ENCODE measurements at regions not wholly inside any gene's neighbourhood (a gene's known extent, or its start where the extent isn't known, plus 50 kb on each side); places are given as distances from the start of the nearest gene placed in this dataset.

GRCh38 chr10:129339841-129340240, 127.2 kb upstream of the MGMT start:
- H3K4me3 ChIP-seq (ENCODE audit: low read depth, low read length): no peak overlapping the region
- H3K4me1 ChIP-seq (ENCODE audit: control insufficient read depth, insufficient read depth, low read length): no peaks in the 10 kb centered on the region
- no peak overlapping the region for H3K27ac ChIP-seq (ENCODE audit: low read depth, low read length)
- H3K9ac ChIP-seq (ENCODE audit: low read length): no peak overlapping the region
- H3K9me3 ChIP-seq (ENCODE audit: control insufficient read depth, insufficient read depth, low read depth, low read length): no peaks in the 10 kb centered on the region
- H3K36me3 ChIP-seq (ENCODE audit: control insufficient read depth, insufficient read depth, low read length): no peaks in the 10 kb centered on the region
- H3K27me3 ChIP-seq (ENCODE audit: control insufficient read depth, insufficient read depth, low read length): no peaks in the 10 kb centered on the region

GRCh38 chr10:129341087-129341486, 126.0 kb upstream of the MGMT start:
- H3K4me1 ChIP-seq (ENCODE audit: control insufficient read depth, insufficient read depth, low read length): no peaks in the 10 kb centered on the region
- no peak overlapping the region for H3K27ac ChIP-seq (ENCODE audit: low read depth, low read length)
- H3K27me3 ChIP-seq (ENCODE audit: control insufficient read depth, insufficient read depth, low read length): no peaks in the 10 kb centered on the region
- no peaks in the 10 kb centered on the region for H3K36me3 ChIP-seq (ENCODE audit: control insufficient read depth, insufficient read depth, low read length)
- no peak overlapping the region for H3K9ac ChIP-seq (ENCODE audit: low read length)
- H3K4me3 ChIP-seq (ENCODE audit: low read depth, low read length): no peak overlapping the region
- no peaks in the 10 kb centered on the region for H3K9me3 ChIP-seq (ENCODE audit: control insufficient read depth, insufficient read depth, low read depth, low read length)

DNA sequence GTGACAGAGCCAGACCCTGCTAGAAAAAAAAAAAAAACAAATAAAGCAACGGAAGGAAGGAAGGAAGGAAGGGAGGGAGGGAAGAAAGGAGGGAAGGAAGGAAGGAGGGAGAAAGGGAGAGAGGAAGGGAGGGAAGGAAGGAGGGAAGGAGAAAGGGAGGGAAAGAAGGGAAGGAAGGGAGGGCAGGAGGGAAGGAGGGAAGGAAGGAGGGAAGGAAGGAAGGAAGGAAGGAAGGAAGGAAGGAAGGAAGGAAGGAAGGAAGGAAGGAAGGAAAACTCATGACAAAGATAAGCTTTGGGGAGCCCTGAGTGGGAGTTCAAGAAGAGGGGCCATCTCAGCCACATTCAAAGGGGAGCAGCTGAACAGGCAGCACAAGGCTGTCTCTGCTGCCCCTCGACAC, 124.7 kb upstream of the MGMT start:
- no peaks in the 10 kb centered on the region for H3K36me3 ChIP-seq (ENCODE audit: control insufficient read depth, insufficient read depth, low read length)
- no peaks in the 10 kb centered on the region for H3K27me3 ChIP-seq (ENCODE audit: control insufficient read depth, insufficient read depth, low read length)
- H3K4me1 ChIP-seq (ENCODE audit: control insufficient read depth, insufficient read depth, low read length): no peaks in the 10 kb centered on the region
- no peak overlapping the region for H3K9ac ChIP-seq (ENCODE audit: low read length)
- H3K27ac ChIP-seq (ENCODE audit: low read depth, low read length): no peak overlapping the region
- H3K9me3 ChIP-seq (ENCODE audit: control insufficient read depth, insufficient read depth, low read depth, low read length): no peaks in the 10 kb centered on the region
- H3K4me3 ChIP-seq (ENCODE audit: low read depth, low read length): no peak overlapping the region

GRCh38 chr10:129343141-129343540, 123.9 kb upstream of the MGMT start:
- Histone ChIP-seq H3K9ac (ENCODE audit: low read length) (no peak overlapping the region), H3K4me3 (ENCODE audit: low read depth, low read length) (no peak overlapping the region), H3K4me1 (ENCODE audit: control insufficient read depth, insufficient read depth, low read length) (no peaks in the 10 kb centered on the region), H3K36me3 (ENCODE audit: control insufficient read depth, insufficient read depth, low read length) (no peaks in the 10 kb centered on the region), H3K27me3 (ENCODE audit: control insufficient read depth, insufficient read depth, low read length) (no peaks in the 10 kb centered on the region), H3K27ac (ENCODE audit: low read depth, low read length) (no peak overlapping the region), H3K9me3 (ENCODE audit: control insufficient read depth, insufficient read depth, low read depth, low read length) (no peaks in the 10 kb centered on the region)

DNA sequence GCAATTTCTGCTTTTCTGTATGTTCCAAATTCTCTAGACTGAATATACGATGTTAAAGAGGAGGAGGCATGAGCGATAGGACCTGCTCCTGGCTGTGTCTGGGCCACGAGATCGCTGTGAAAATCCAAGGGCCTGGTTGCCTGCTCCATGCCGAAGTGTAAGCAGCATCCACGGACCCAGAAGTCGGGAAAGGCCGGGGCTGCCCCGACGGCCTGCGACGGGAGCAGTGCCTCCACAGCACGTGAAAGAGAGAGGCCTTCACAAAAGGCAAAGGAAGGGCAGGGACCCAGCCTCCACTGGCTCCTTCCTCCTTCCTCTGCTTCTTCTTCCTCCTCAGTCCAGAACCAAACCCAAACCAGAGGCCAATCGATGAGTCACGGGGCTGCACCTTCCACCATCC, 122.9 kb upstream of the MGMT start:
- Histone ChIP-seq H3K9ac (ENCODE audit: low read length) (no peak overlapping the region), H3K4me3 (ENCODE audit: low read depth, low read length) (no peak overlapping the region), H3K9me3 (ENCODE audit: control insufficient read depth, insufficient read depth, low read depth, low read length) (no peaks in the 10 kb centered on the region), H3K4me1 (ENCODE audit: control insufficient read depth, insufficient read depth, low read length) (no peaks in the 10 kb centered on the region), H3K27me3 (ENCODE audit: control insufficient read depth, insufficient read depth, low read length) (no peaks in the 10 kb centered on the region), H3K36me3 (ENCODE audit: control insufficient read depth, insufficient read depth, low read length) (no peaks in the 10 kb centered on the region), H3K27ac (ENCODE audit: low read depth, low read length) (no peak overlapping the region)

- H3K9me3 ChIP-seq (ENCODE audit: control insufficient read depth, insufficient read depth, low read depth, low read length): no peaks in the 10 kb centered on the region
- no peak overlapping the region for H3K4me3 ChIP-seq (ENCODE audit: low read depth, low read length)
- no peaks in the 10 kb centered on the region for H3K36me3 ChIP-seq (ENCODE audit: control insufficient read depth, insufficient read depth, low read length)
- H3K27me3 ChIP-seq (ENCODE audit: control insufficient read depth, insufficient read depth, low read length): no peaks in the 10 kb centered on the region
- H3K9ac ChIP-seq (ENCODE audit: low read length): no peak overlapping the region
- H3K4me1 ChIP-seq (ENCODE audit: control insufficient read depth, insufficient read depth, low read length): no peaks in the 10 kb centered on the region
- no peak overlapping the region for H3K27ac ChIP-seq (ENCODE audit: low read depth, low read length)
Measured at GRCh38 chr10:129344731-129345355, 122.2 kb upstream of the MGMT start.

DNA sequence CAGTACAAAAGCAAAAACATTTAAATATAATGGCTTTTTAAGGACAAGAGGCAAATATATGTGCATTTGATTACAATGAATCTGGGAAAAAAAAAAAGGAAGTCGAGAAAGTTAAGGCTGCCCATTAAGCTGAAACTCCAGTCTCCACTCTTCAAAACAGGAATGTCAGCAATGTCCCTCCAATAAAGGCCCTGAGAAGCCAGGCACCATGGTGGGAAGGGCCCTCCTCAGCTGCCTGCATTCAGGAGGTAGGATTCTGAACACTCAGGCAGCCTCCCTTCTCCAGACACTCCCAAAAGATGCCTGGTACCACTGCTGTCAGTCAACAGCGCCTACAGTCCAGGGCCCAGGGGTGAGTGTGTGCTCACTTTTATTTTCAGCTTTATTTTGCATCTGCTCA, 121.3 kb upstream of the MGMT start:
- H3K4me3 ChIP-seq (ENCODE audit: low read depth, low read length): no peak overlapping the region
- no peaks in the 10 kb centered on the region for H3K36me3 ChIP-seq (ENCODE audit: control insufficient read depth, insufficient read depth, low read length)
- H3K27ac ChIP-seq (ENCODE audit: low read depth, low read length): no peak overlapping the region
- no peaks in the 10 kb centered on the region for H3K4me1 ChIP-seq (ENCODE audit: control insufficient read depth, insufficient read depth, low read length)
- H3K27me3 ChIP-seq (ENCODE audit: control insufficient read depth, insufficient read depth, low read length): no peaks in the 10 kb centered on the region
- H3K9me3 ChIP-seq (ENCODE audit: control insufficient read depth, insufficient read depth, low read depth, low read length): no peaks in the 10 kb centered on the region
- no peak overlapping the region for H3K9ac ChIP-seq (ENCODE audit: low read length)

- Histone ChIP-seq H3K9ac (ENCODE audit: low read length) (no peak overlapping the region), H3K4me3 (ENCODE audit: low read depth, low read length) (no peak overlapping the region), H3K9me3 (ENCODE audit: control insufficient read depth, insufficient read depth, low read depth, low read length) (no peaks in the 10 kb centered on the region), H3K4me1 (ENCODE audit: control insufficient read depth, insufficient read depth, low read length) (no peaks in the 10 kb centered on the region), H3K36me3 (ENCODE audit: control insufficient read depth, insufficient read depth, low read length) (no peaks in the 10 kb centered on the region), H3K27ac (ENCODE audit: low read depth, low read length) (no peak overlapping the region), H3K27me3 (ENCODE audit: control insufficient read depth, insufficient read depth, low read length) (no peaks in the 10 kb centered on the region)
Measured at GRCh38 chr10:129350690-129351089, 116.4 kb upstream of the MGMT start.

GRCh38 chr10:129353101-129353500, 113.9 kb upstream of the MGMT start:
- Histone ChIP-seq H3K4me3 (ENCODE audit: low read depth, low read length) (no peak overlapping the region), H3K27ac (ENCODE audit: low read depth, low read length) (no peak overlapping the region), H3K4me1 (ENCODE audit: control insufficient read depth, insufficient read depth, low read length) (no peaks in the 10 kb centered on the region), H3K27me3 (ENCODE audit: control insufficient read depth, insufficient read depth, low read length) (no peaks in the 10 kb centered on the region), H3K9me3 (ENCODE audit: control insufficient read depth, insufficient read depth, low read depth, low read length) (peaks cover 14% of the 10 kb centered on the region), H3K9ac (ENCODE audit: low read length) (no peak overlapping the region), H3K36me3 (ENCODE audit: control insufficient read depth, insufficient read depth, low read length) (no peaks in the 10 kb centered on the region)

DNA sequence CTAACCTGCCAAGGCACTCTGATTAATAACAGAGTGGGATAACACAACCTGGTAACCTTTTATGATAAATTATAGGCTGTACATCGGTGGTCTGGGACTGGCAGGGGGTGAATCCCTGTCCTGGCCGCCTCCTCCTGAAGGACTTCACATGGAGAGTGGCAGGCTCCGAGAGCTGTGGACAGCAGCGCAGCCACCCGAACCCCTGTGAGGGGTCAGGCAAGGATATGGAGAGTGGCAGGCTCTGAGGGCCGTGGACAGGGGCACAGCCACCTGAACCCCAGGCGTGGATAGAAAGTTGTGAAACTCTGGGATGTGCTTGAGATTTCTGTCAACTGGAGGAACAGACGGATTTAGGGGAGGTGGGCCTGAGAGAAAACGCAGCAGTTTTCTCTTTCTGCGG, 107.0 kb upstream of the MGMT start:
- Histone ChIP-seq H3K9me3 (ENCODE audit: control insufficient read depth, insufficient read depth, low read depth, low read length) (peaks cover 14% of the 10 kb centered on the region), H3K9ac (ENCODE audit: low read length) (no peak overlapping the region), H3K27me3 (ENCODE audit: control insufficient read depth, insufficient read depth, low read length) (no peaks in the 10 kb centered on the region), H3K4me3 (ENCODE audit: low read depth, low read length) (no peak overlapping the region), H3K36me3 (ENCODE audit: control insufficient read depth, insufficient read depth, low read length) (no peaks in the 10 kb centered on the region), H3K4me1 (ENCODE audit: control insufficient read depth, insufficient read depth, low read length) (no peaks in the 10 kb centered on the region), H3K27ac (ENCODE audit: low read depth, low read length) (no peak overlapping the region)

GRCh38 chr10:129361676-129362376, 105.2 kb upstream of the MGMT start:
- Histone ChIP-seq H3K27me3 (ENCODE audit: control insufficient read depth, insufficient read depth, low read length) (no peaks in the 10 kb centered on the region), H3K4me3 (ENCODE audit: low read depth, low read length) (no peak overlapping the region), H3K9me3 (ENCODE audit: control insufficient read depth, insufficient read depth, low read depth, low read length) (peaks cover 4% of the 10 kb centered on the region), H3K4me1 (ENCODE audit: control insufficient read depth, insufficient read depth, low read length) (no peaks in the 10 kb centered on the region), H3K27ac (ENCODE audit: low read depth, low read length) (no peak overlapping the region), H3K9ac (ENCODE audit: low read length) (no peak overlapping the region), H3K36me3 (ENCODE audit: control insufficient read depth, insufficient read depth, low read length) (no peaks in the 10 kb centered on the region)

All from HUES6 (cell line).